SU-DHL-6 (cell line): ENCODE measurements at regions not wholly inside any gene's neighbourhood (a gene's known extent, or its start where the extent isn't known, plus 50 kb on each side); places are given as distances from the start of the nearest gene placed in this dataset.

ENCODE experiments used
- CTCF ChIP-seq: fragments of 200-600 bp; sonication (generic); IDR thresholded peaks from one replicate; pipeline ENCODE4 v1.5.1; 2017; ENCODE audit warnings: antibody characterized with exemption, mild to moderate bottlenecking, low read length, moderate library complexity; ENCODE audit not compliant: insufficient read depth, poor library complexity, severe bottlenecking
- EZH2phosphoT487 ChIP-seq: fragments of 200-600 bp; sonication (generic), shearing (Covaris generic); conservative IDR thresholded peaks from 2 replicates; pipeline ENCODE4 v1.6.1; 2018; ENCODE audit warnings: mild to moderate bottlenecking, antibody characterized with exemption, low read length, moderate library complexity, mixed read lengths

GRCh38 chr1:55559161-55559611, 344.0 kb upstream of the USP24 start:
- TF ChIP-seq CTCF: no peak
- no peak for TF ChIP-seq EZH2phosphoT487
